ENCODE measurements at regions not wholly inside any gene's neighbourhood (a gene's known extent, or its start where the extent isn't known, plus 50 kb on each side); places are given as distances from the start of the nearest gene placed in this dataset.

DNA sequence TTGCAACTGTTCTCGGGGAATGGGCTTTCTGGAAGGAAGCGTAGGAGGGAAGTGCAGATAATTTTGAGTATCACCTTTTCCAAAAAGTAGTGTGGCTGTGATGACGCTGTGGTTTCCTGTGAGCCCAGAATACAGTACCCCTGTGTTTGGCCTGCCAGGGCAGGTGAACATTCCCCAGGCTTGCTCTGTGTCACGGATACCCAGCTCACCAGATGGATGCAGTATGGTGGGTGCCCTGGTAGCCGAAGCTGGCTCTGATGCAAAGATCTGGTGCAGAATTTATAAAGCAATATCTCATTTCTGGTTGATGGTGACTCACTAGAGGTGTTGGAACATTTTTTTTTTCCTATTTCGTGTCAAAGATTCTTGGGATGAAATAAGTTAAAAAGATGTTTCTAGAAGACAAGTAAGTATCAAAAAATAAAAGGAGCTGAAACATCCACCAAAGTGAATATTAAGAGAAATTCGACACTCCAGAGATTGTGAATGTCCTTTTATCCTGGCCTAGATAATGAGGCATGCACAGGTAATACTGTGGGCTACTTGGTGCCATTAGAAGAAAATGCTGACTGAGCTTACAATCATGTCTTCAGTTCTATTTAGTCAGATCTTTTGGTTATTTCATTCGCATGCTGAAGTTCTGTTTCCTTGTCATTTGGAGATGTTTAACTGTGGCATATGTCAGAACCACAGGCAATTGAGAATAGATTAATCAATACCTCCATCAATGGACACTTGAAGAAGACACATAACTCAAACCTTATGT, 200.1 kb downstream of the GADD45G start:
- TF ChIP-seq CBX8 (IDR thresholded peaks at IDR 0.05; ENCODE audit: borderline replicate concordance, low read depth, low read length), result no peak
- TF ChIP-seq, protein P1, sequence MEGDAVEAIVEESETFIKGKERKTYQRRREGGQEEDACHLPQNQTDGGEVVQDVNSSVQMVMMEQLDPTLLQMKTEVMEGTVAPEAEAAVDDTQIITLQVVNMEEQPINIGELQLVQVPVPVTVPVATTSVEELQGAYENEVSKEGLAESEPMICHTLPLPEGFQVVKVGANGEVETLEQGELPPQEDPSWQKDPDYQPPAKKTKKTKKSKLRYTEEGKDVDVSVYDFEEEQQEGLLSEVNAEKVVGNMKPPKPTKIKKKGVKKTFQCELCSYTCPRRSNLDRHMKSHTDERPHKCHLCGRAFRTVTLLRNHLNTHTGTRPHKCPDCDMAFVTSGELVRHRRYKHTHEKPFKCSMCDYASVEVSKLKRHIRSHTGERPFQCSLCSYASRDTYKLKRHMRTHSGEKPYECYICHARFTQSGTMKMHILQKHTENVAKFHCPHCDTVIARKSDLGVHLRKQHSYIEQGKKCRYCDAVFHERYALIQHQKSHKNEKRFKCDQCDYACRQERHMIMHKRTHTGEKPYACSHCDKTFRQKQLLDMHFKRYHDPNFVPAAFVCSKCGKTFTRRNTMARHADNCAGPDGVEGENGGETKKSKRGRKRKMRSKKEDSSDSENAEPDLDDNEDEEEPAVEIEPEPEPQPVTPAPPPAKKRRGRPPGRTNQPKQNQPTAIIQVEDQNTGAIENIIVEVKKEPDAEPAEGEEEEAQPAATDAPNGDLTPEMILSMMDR (IDR thresholded peaks at IDR 0.05; ENCODE audit: control extremely low read depth in 1 of 3, insufficient read depth in 1 of 3, low read depth in 1 of 3, low read length in 3 of 3), result no peak
- TF ChIP-seq CTBP2 (IDR thresholded peaks at IDR 0.05; ENCODE audit: borderline replicate concordance, insufficient read depth, insufficient read length, low read length), result no peak
- no peak for TF ChIP-seq POLR2A (IDR thresholded peaks at IDR 0.05; ENCODE audit: control extremely low read depth in 1 of 2, low read depth in 2 of 2, low read length in 2 of 2)
- TF ChIP-seq EZH2 (IDR thresholded peaks at IDR 0.05; ENCODE audit: low read depth, low read length, severe bottlenecking), result no peak
- TF ChIP-seq SIN3A (conservative IDR thresholded peaks at IDR 0.05 in 1 of 2, IDR thresholded peaks at IDR 0.05 in 1 of 2; ENCODE audit: low read depth in 1 of 2, low read length in 2 of 2), result no peak
- TF ChIP-seq SUZ12 (IDR thresholded peaks at IDR 0.05; ENCODE audit: low read length), result no peak
- no peak for TF ChIP-seq MAX (IDR thresholded peaks at IDR 0.05)
- TF ChIP-seq POLR2AphosphoS5 (IDR thresholded peaks at IDR 0.05; ENCODE audit: low read depth, low read length), result no peak
- no peak for TF ChIP-seq EP300 (IDR thresholded peaks at IDR 0.05; ENCODE audit: borderline replicate concordance in 1 of 2, low read depth in 2 of 2, low read length in 2 of 2)
- TF ChIP-seq MAFK (IDR thresholded peaks at IDR 0.05; ENCODE audit: low read depth, low read length), result no peak

Data from H1 (cell line).